Heart left ventricle (tissue), 13 donors: ENCODE measurements at regions not wholly inside any gene's neighbourhood (a gene's known extent, or its start where the extent isn't known, plus 50 kb on each side); places are given as distances from the start of the nearest gene placed in this dataset.

Experiments used
- POLR2A ChIP-seq, 2 donors: fragments of 450-650 bp; IDR thresholded peaks; one replicate each; pipeline ENCODE4 v1.6.1; 2017; ENCODE audit warnings: antibody characterized with exemption in 2 of 2, mild to moderate bottlenecking in 2 of 2, moderate library complexity in 2 of 2
- TF ChIP-seq, protein P1 (sequence below), 12 donors: fragments of 200-600 bp; sonication (generic) in 4 of 12; IDR thresholded peaks; one replicate each; pipeline versions ENCODE4 v1.5.0 to v1.8.0; 2018 to 2022; ENCODE audit warnings: antibody characterized with exemption in 12 of 12, mild to moderate bottlenecking in 5 of 12
- donor health status: ischemic (EF 13 %, LVEDD 7.1; RV severe dilation, severe dysfunction).
- donor health status: DM: no; HTN: yes; CAD: no.
- donor health status: DM: no; HTN: no; CAD: no.
- donor health status: ischemic (EF 25% LVEDD 6.9; RV normal size, moderate dysfunction).
- donor health status: ischemic (EF 25% LVEDD 5.7; RV mildly dilated, moderate dysfunction).
- donor health status: ischemic (EF 35%, LVEDD 5.7; RV mildly dilated, moderate dysfunction).
- donor health status: nonischemic (EF 11% LVEDD 7.7; RV severe dilation, severe dysfunction).
- donor health status: DM: yes; HTN: yes; CAD: no.
- donor health status: PGD.
- donor health status: ischemic (EF 29% LVEDD 5.4; RV normal size, mild dysfunction).
- donor health status: nonischemic (EF 23%, LVEDD 6.1; RV moderate dilation, normal function).

DNA sequence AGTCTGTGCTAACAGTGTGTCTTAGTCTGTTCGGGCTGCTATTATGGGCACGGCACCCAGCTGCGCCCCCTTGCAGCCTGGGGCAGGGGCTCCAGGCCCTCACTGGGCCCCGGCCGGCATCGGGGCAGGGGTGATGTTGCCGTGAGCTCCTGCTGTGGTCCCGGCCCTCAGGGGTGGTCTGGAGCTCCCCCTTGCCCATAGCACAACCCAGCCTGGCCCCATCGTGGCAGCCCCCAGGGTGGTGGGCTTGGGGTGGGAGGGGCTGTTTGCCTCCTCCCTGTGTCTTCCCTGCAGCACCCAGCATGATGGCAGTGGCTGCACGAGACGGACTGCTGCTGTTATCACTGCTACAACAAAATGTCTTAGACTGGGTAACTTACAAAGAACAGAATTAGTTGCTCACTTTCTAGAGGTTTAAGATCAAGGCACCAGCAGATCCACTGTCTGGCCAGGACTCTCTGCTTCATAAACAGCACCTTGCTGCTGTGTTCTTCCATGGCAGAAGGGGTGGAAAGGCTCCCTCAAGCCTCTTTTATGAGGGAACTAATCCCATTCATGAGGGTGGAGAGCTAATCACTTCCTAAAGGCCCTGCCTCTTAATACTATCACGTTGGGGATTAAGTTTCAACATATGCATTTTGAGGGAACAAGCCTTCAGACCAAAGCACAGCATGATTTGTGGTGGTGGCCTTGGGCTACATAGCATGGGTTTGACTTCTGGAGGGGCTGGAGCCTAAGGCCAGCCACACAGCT, 149.5 kb downstream of the SEC23IP start:
- TF ChIP-seq, protein P1, sequence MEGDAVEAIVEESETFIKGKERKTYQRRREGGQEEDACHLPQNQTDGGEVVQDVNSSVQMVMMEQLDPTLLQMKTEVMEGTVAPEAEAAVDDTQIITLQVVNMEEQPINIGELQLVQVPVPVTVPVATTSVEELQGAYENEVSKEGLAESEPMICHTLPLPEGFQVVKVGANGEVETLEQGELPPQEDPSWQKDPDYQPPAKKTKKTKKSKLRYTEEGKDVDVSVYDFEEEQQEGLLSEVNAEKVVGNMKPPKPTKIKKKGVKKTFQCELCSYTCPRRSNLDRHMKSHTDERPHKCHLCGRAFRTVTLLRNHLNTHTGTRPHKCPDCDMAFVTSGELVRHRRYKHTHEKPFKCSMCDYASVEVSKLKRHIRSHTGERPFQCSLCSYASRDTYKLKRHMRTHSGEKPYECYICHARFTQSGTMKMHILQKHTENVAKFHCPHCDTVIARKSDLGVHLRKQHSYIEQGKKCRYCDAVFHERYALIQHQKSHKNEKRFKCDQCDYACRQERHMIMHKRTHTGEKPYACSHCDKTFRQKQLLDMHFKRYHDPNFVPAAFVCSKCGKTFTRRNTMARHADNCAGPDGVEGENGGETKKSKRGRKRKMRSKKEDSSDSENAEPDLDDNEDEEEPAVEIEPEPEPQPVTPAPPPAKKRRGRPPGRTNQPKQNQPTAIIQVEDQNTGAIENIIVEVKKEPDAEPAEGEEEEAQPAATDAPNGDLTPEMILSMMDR (IDR thresholded peaks at IDR 0.05), result no peak
- no peak for TF ChIP-seq POLR2A (IDR thresholded peaks at IDR 0.05)
